GM23338 (cell line): ENCODE measurements at regions not wholly inside any gene's neighbourhood (a gene's known extent, or its start where the extent isn't known, plus 50 kb on each side); places are given as distances from the start of the nearest gene placed in this dataset.

ENCODE experiments used
- ATAC-seq: fragments of 200-7000 bp; cut with Tn5 transposase; 3 replicates; pipeline ENCODE4 v1.9.1; 2020
- DNase-seq: peaks from one replicate; pipeline ENCODE4 v3.0.0-alpha.2; 2015; ENCODE audit warnings: low spot score
- H2AFZ ChIP-seq: fragments of 200-600 bp; sonication (generic); 2 replicates; pipeline ENCODE4 v1.8.0; 2016; ENCODE audit warnings: antibody characterized with exemption, mild to moderate bottlenecking, moderate library complexity
- H3F3A ChIP-seq: fragments of 200-600 bp; sonication (generic); replicated peaks from 2 replicates; pipeline ENCODE4 v1.8.0; 2017; ENCODE audit warnings: antibody characterized with exemption, mixed run types, low read depth
- H3K27ac ChIP-seq: fragments of 200-600 bp; sonication (generic); 2 replicates; pipeline ENCODE4 v1.6.1; 2016; ENCODE audit warnings: low read depth
- H3K27me3 ChIP-seq: fragments of 200-600 bp; sonication (generic); 2 replicates; pipeline ENCODE4 v1.8.0; 2016; ENCODE audit warnings: mild to moderate bottlenecking, mixed run types, moderate library complexity; ENCODE audit not compliant: insufficient read depth
- H3K36me3 ChIP-seq: fragments of 200-600 bp; sonication (generic); 2 replicates; pipeline ENCODE4 v1.8.0; 2016; ENCODE audit warnings: mild to moderate bottlenecking; ENCODE audit not compliant: insufficient read depth
- H3K4me1 ChIP-seq: fragments of 200-600 bp; sonication (generic); 2 replicates; pipeline ENCODE4 v1.8.0; 2016; ENCODE audit warnings: mild to moderate bottlenecking, moderate library complexity; ENCODE audit not compliant: insufficient read depth
- H3K4me2 ChIP-seq: fragments of 200-600 bp; sonication (generic); 2 replicates; pipeline ENCODE4 v1.7.1; 2017; ENCODE audit warnings: mixed run types
- H3K4me3 ChIP-seq: fragments of 200-600 bp; sonication (generic); 2 replicates; pipeline ENCODE4 v1.6.1; 2016; ENCODE audit warnings: mixed run types
- H3K79me2 ChIP-seq: fragments of 200-600 bp; sonication (generic); replicated peaks from 2 replicates; pipeline ENCODE4 v1.8.0; 2017; ENCODE audit warnings: mild to moderate bottlenecking; ENCODE audit not compliant: insufficient read depth
- H3K9me2 ChIP-seq: fragments of 200-600 bp; sonication (generic); 2 replicates; pipeline ENCODE4 v1.8.0; 2017; ENCODE audit not compliant: insufficient read depth
- H4K20me1 ChIP-seq: fragments of 200-600 bp; sonication (generic); replicated peaks from 2 replicates; pipeline ENCODE4 v1.8.0; 2017; ENCODE audit warnings: mild to moderate bottlenecking; ENCODE audit not compliant: insufficient read depth
- H3K27ac Mint-ChIP-seq: 2 replicates; pipeline ENCODE4 v1.8.0; 2020; ENCODE audit warnings: inconsistent platforms, mild to moderate bottlenecking, moderate library complexity, mixed read lengths
- H3K27me3 Mint-ChIP-seq: 3 replicates; pipeline ENCODE4 v1.8.0; 2022; ENCODE audit warnings: low read depth, mild to moderate bottlenecking, moderate library complexity, mixed read lengths, inconsistent platforms; ENCODE audit not compliant: insufficient read depth, poor library complexity
- H3K36me3 Mint-ChIP-seq: 3 replicates; pipeline ENCODE4 v1.8.0; 2021; ENCODE audit warnings: low read depth, mild to moderate bottlenecking, inconsistent platforms, moderate library complexity, mixed read lengths
- H3K4me1 Mint-ChIP-seq: 3 replicates; pipeline ENCODE4 v1.8.0; 2020; ENCODE audit warnings: mild to moderate bottlenecking, inconsistent platforms, mixed read lengths
- H3K4me3 Mint-ChIP-seq: 3 replicates; pipeline ENCODE4 v1.8.0; 2021; ENCODE audit warnings: moderate library complexity, mild to moderate bottlenecking, inconsistent platforms, mixed read lengths
- H3K9me3 Mint-ChIP-seq: 3 replicates; pipeline ENCODE4 v1.8.0; 2020; ENCODE audit warnings: moderate library complexity, mild to moderate bottlenecking, inconsistent platforms, mixed read lengths
- EZH2 ChIP-seq: fragments of 200-600 bp; sonication (generic); IDR thresholded peaks from one replicate; pipeline ENCODE4 v1.8.0; 2017; ENCODE audit warnings: antibody characterized with exemption, mild to moderate bottlenecking, low read depth; ENCODE audit not compliant: unreplicated experiment
- EZH2phosphoT487 ChIP-seq: fragments of 200-600 bp; sonication (generic); IDR thresholded peaks from one replicate; pipeline ENCODE4 v1.8.1; 2018; ENCODE audit warnings: antibody characterized with exemption; ENCODE audit not compliant: unreplicated experiment
- JUNB ChIP-seq: IDR thresholded peaks from one replicate; pipeline ENCODE4 v1.6.1; 2016; ENCODE audit warnings: antibody characterized with exemption; ENCODE audit not compliant: unreplicated experiment
- POLR2AphosphoS5 ChIP-seq: IDR thresholded peaks from 2 replicates; pipeline ENCODE4 v1.6.1; 2016; ENCODE audit warnings: antibody characterized with exemption, low read depth
- ZNF114 ChIP-seq: fragments of 250-450 bp; sonication (Bioruptor Pico); IDR thresholded peaks from 2 replicates; pipeline ENCODE4 v1.5.0; 2020; ENCODE audit warnings: mild to moderate bottlenecking, moderate library complexity
- ZNF331 ChIP-seq: fragments of 250-450 bp; sonication (Bioruptor Pico); IDR thresholded peaks from 2 replicates; pipeline ENCODE4 v1.5.0; 2020; ENCODE audit warnings: low read depth, mild to moderate bottlenecking, moderate library complexity
- TF ChIP-seq, protein P1 (sequence below): fragments of 250-450 bp; sonication (Bioruptor Pico); IDR thresholded peaks from 2 replicates; pipeline ENCODE4 v1.5.0; 2020; ENCODE audit warnings: mild to moderate bottlenecking, moderate library complexity
- TF ChIP-seq, protein P2 (sequence below): IDR thresholded peaks from one replicate; pipeline ENCODE4 v1.6.1; 2018; ENCODE audit warnings: antibody characterized with exemption; ENCODE audit not compliant: unreplicated experiment
- TF ChIP-seq, protein P3 (sequence below), 2 experiments: fragments of 200-600 bp in 1 of 2; sonication (generic) in 1 of 2; conservative IDR thresholded peaks; 2 replicates each; pipeline versions ENCODE4 v1.5.1 to v1.6.1; 2016 to 2017; ENCODE audit warnings: antibody characterized with exemption in 2 of 2, low read depth in 2 of 2, mild to moderate bottlenecking in 2 of 2, moderate library complexity in 1 of 2

DNA sequence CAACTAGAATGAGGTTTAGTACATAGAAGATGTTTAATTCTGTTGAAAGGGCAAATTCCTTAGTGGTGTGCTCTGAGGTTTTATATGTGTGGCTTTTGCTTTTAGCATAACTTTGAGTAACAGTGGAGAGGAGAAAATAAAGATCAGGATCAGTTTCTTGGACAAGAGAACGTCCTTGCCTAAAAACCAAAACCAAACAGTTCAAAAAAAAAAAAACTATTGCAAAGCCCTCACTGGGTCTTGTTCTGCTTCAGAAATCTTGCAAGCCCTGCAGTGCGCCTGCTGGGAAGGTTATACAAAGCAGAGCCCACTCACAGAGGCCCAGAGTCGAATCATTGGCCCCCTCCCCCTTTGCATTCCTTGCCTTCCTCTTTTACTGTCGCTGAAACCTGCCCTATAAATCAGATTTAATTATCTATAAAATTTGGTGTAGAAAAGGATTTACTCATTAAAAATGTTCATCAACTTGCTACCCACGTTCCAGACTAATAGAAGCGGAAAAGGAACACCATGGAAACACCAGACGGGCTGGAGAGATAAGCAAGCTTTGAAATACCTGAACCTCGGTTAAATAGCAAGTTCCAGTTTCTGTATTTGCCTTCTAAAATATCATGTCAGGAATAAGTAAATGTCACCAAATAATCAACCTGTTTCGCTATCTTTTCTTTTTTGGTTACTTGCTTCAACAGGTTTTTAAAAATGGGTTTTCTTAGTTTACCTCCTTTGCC is 201.6 kb upstream of the PTBP2 start (continued):
- TF ChIP-seq, protein P1, sequence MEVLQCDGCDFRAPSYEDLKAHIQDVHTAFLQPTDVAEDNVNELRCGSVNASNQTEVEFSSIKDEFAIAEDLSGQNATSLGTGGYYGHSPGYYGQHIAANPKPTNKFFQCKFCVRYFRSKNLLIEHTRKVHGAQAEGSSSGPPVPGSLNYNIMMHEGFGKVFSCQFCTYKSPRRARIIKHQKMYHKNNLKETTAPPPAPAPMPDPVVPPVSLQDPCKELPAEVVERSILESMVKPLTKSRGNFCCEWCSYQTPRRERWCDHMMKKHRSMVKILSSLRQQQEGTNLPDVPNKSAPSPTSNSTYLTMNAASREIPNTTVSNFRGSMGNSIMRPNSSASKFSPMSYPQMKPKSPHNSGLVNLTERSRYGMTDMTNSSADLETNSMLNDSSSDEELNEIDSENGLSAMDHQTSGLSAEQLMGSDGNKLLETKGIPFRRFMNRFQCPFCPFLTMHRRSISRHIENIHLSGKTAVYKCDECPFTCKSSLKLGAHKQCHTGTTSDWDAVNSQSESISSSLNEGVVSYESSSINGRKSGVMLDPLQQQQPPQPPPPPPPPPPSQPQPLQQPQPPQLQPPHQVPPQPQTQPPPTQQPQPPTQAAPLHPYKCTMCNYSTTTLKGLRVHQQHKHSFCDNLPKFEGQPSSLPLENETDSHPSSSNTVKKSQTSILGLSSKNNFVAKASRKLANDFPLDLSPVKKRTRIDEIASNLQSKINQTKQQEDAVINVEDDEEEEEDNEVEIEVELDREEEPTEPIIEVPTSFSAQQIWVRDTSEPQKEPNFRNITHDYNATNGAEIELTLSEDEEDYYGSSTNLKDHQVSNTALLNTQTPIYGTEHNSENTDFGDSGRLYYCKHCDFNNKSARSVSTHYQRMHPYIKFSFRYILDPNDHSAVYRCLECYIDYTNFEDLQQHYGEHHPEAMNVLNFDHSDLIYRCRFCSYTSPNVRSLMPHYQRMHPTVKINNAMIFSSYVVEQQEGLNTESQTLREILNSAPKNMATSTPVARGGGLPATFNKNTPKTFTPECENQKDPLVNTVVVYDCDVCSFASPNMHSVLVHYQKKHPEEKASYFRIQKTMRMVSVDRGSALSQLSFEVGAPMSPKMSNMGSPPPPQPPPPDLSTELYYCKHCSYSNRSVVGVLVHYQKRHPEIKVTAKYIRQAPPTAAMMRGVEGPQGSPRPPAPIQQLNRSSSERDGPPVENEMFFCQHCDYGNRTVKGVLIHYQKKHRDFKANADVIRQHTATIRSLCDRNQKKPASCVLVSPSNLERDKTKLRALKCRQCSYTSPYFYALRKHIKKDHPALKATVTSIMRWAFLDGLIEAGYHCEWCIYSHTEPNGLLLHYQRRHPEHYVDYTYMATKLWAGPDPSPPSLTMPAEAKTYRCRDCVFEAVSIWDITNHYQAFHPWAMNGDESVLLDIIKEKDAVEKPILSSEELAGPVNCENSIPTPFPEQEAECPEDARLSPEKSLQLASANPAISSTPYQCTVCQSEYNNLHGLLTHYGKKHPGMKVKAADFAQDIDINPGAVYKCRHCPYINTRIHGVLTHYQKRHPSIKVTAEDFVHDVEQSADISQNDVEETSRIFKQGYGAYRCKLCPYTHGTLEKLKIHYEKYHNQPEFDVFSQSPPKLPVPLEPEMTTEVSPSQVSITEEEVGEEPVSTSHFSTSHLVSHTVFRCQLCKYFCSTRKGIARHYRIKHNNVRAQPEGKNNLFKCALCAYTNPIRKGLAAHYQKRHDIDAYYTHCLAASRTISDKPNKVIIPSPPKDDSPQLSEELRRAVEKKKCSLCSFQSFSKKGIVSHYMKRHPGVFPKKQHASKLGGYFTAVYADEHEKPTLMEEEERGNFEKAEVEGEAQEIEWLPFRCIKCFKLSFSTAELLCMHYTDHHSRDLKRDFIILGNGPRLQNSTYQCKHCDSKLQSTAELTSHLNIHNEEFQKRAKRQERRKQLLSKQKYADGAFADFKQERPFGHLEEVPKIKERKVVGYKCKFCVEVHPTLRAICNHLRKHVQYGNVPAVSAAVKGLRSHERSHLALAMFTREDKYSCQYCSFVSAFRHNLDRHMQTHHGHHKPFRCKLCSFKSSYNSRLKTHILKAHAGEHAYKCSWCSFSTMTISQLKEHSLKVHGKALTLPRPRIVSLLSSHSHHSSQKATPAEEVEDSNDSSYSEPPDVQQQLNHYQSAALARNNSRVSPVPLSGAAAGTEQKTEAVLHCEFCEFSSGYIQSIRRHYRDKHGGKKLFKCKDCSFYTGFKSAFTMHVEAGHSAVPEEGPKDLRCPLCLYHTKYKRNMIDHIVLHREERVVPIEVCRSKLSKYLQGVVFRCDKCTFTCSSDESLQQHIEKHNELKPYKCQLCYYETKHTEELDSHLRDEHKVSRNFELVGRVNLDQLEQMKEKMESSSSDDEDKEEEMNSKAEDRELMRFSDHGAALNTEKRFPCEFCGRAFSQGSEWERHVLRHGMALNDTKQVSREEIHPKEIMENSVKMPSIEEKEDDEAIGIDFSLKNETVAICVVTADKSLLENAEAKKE (CRISPR knock-in tag): no peak
- TF ChIP-seq, protein P2, sequence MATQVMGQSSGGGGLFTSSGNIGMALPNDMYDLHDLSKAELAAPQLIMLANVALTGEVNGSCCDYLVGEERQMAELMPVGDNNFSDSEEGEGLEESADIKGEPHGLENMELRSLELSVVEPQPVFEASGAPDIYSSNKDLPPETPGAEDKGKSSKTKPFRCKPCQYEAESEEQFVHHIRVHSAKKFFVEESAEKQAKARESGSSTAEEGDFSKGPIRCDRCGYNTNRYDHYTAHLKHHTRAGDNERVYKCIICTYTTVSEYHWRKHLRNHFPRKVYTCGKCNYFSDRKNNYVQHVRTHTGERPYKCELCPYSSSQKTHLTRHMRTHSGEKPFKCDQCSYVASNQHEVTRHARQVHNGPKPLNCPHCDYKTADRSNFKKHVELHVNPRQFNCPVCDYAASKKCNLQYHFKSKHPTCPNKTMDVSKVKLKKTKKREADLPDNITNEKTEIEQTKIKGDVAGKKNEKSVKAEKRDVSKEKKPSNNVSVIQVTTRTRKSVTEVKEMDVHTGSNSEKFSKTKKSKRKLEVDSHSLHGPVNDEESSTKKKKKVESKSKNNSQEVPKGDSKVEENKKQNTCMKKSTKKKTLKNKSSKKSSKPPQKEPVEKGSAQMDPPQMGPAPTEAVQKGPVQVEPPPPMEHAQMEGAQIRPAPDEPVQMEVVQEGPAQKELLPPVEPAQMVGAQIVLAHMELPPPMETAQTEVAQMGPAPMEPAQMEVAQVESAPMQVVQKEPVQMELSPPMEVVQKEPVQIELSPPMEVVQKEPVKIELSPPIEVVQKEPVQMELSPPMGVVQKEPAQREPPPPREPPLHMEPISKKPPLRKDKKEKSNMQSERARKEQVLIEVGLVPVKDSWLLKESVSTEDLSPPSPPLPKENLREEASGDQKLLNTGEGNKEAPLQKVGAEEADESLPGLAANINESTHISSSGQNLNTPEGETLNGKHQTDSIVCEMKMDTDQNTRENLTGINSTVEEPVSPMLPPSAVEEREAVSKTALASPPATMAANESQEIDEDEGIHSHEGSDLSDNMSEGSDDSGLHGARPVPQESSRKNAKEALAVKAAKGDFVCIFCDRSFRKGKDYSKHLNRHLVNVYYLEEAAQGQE: no peak

DNA sequence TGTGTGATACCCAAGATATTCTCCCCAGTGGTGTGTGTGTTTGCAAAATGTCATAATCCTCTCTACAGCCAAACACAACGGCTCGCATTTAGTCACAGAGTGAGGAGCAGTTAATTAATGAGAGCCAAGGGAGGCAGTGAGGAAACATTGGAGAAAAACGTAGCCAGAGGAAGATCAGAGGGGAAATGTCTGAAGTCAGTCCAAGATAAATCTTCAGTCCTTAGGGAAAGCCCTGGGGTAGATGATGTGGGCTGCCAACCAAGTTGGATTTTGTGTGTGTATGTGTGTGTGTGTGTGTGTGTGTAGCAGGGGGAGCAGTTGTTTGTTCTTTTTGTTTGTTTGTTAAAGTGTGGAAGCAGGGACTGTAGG is 201.0 kb upstream of the PTBP2 start:
- Histone ChIP-seq H3K27ac (no peak overlapping the region), H3K9me2 (no peaks in the 10 kb centered on the region), H3K79me2 (no peaks in the 10 kb centered on the region), H3K4me2 (no peak overlapping the region; the same call in 1 of the 2 replicates), H3K36me3 (no peaks in the 10 kb centered on the region), H2AFZ (peak overlapping the region; percentile 70; the same call in 1 of the 2 replicates), H4K20me1 (no peaks in the 10 kb centered on the region), H3K4me1 (peaks cover 49% of the 10 kb centered on the region), H3F3A (no peaks in the 10 kb centered on the region), H3K27me3 (no peaks in the 10 kb centered on the region), H3K4me3 (no peak overlapping the region)
- no peak for ATAC-seq
- H3K9me3 Mint-ChIP-seq: no peaks in the 10 kb centered on the region
- no peak for DNase-seq
- H3K27ac Mint-ChIP-seq: no peak overlapping the region
- no peaks in the 10 kb centered on the region; the same call in 2 of the 3 replicates for H3K36me3 Mint-ChIP-seq
- peaks cover 51% of the 10 kb centered on the region for H3K4me1 Mint-ChIP-seq
- no peak overlapping the region for H3K4me3 Mint-ChIP-seq
- H3K27me3 Mint-ChIP-seq: peaks cover 3% of the 10 kb centered on the region
- TF ChIP-seq JUNB: no peak
- TF ChIP-seq ZNF331: no peak
- TF ChIP-seq EZH2: no peak
- TF ChIP-seq ZNF114 (CRISPR knock-in tag): no peak
- no peak for TF ChIP-seq EZH2phosphoT487
- TF ChIP-seq, protein P3, sequence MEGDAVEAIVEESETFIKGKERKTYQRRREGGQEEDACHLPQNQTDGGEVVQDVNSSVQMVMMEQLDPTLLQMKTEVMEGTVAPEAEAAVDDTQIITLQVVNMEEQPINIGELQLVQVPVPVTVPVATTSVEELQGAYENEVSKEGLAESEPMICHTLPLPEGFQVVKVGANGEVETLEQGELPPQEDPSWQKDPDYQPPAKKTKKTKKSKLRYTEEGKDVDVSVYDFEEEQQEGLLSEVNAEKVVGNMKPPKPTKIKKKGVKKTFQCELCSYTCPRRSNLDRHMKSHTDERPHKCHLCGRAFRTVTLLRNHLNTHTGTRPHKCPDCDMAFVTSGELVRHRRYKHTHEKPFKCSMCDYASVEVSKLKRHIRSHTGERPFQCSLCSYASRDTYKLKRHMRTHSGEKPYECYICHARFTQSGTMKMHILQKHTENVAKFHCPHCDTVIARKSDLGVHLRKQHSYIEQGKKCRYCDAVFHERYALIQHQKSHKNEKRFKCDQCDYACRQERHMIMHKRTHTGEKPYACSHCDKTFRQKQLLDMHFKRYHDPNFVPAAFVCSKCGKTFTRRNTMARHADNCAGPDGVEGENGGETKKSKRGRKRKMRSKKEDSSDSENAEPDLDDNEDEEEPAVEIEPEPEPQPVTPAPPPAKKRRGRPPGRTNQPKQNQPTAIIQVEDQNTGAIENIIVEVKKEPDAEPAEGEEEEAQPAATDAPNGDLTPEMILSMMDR (conservative IDR thresholded peaks at IDR 0.05; ENCODE audit: low read depth in 2 of 2): no peak
- no peak for TF ChIP-seq POLR2AphosphoS5
